Gastroesophageal sphincter (tissue), 4 donors: ENCODE measurements at regions not wholly inside any gene's neighbourhood (a gene's known extent, or its start where the extent isn't known, plus 50 kb on each side); places are given as distances from the start of the nearest gene placed in this dataset.

Experiments
- ATAC-seq: fragments of 150-250 bp; one replicate; pipeline ENCODE4 v1.9.1; 2016; ENCODE audit warnings: mild to moderate bottlenecking, moderate library complexity
- H3K27ac ChIP-seq, 4 donors: fragments of 200-600 bp; sonication (generic) in 3 of 4; 1 replicate in 3 of 4; 2 replicates in 1 of 4; pipeline ENCODE4 v1.5.1; 2016 to 2019
- H3K27me3 ChIP-seq: fragments of 200-600 bp; sonication (generic); one replicate; pipeline ENCODE4 v1.5.1; 2019
- H3K36me3 ChIP-seq, 2 donors: fragments of 200-600 bp; sonication (generic); one replicate each; pipeline ENCODE4 v1.5.1; 2019; ENCODE audit warnings: control low read depth in 1 of 2
- H3K4me1 ChIP-seq, 3 donors: fragments of 200-600 bp; sonication (generic); 1 replicate in 2 of 3; 2 replicates in 1 of 3; pipeline ENCODE4 v1.5.1; 2016 to 2019; ENCODE audit warnings: control low read depth in 2 of 3
- H3K4me3 ChIP-seq, 2 donors: fragments of 200-600 bp; sonication (generic); one replicate each; pipeline ENCODE4 v1.5.1; 2019; ENCODE audit warnings: mild to moderate bottlenecking in 1 of 2, moderate library complexity in 1 of 2
- H3K9me3 ChIP-seq, 3 donors: fragments of 200-600 bp; sonication (generic); one replicate each; pipeline ENCODE4 v1.5.1; 2017 to 2019; ENCODE audit warnings: control low read depth in 2 of 3
- EP300 ChIP-seq: sonication (generic); formaldehyde crosslinking; IDR thresholded peaks from one replicate; pipeline ENCODE4 v1.6.1; 2017; ENCODE audit warnings: antibody characterized with exemption, mild to moderate bottlenecking
- POLR2A ChIP-seq, 2 donors: fragments of 450-650 bp; IDR thresholded peaks; one replicate each; pipeline ENCODE4 v1.6.1; 2017; ENCODE audit warnings: antibody characterized with exemption in 2 of 2, mild to moderate bottlenecking in 2 of 2, moderate library complexity in 1 of 2
- POLR2AphosphoS5 ChIP-seq: sonication (generic); formaldehyde crosslinking; IDR thresholded peaks from one replicate; pipeline ENCODE4 v1.6.1; 2017; ENCODE audit warnings: antibody characterized with exemption
- WGBS, 2 donors: methylation state at CpG; one replicate each; pipeline ENCODE4 v1.1.5; 2018; ENCODE audit warnings: low coverage in 1 of 2; 5-methylcytosine and 5-hydroxymethylcytosine counted together
- TF ChIP-seq, protein P1 (sequence below), 4 experiments: fragments of 200-600 bp in 2 of 4; fragments of 450-650 bp in 2 of 4; sonication (generic) in 1 of 4; IDR thresholded peaks; one replicate each; pipeline ENCODE4 v1.5.1; 2017 to 2019; ENCODE audit warnings: antibody characterized with exemption in 4 of 4, mild to moderate bottlenecking in 2 of 4, moderate library complexity in 2 of 4

DNA sequence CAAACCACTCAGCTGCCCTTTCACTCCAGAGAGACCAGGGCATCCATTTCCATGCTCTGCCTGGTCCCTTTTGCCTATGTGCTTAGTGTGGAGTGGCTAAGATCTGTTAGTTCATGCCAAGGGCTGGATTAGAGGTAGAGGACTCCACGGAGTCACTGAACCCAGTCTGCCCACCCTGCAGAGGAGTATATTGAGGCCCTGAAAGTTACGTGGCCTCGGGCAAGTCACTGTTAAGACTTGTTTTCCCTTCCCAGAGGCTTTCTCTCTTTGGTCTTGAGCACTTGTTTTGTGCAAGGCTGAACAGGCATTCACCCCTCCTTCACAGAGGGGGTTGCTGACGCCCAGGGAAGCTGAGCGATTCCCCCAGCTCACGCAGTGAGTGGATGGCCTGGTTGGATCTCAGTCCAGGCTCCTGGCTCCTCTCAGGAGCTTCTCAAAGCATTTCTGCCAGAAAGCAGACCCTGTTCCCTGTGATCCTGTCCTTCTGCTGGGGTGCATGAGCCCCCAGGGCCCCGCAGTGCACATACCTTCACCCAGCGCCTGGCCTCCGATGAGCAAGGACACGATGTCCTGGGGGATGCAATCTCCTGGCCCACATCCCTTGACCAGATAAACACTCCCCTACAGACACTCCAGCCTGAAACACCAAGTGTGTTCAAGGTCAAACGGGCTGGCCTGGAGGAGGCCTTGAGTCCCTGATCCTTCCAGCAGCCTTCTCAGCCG lies 153.4 kb upstream of the GSE1 start:
- no peaks in the 10 kb centered on the region for H3K36me3 ChIP-seq
- 85% methylated on average over 4 of the region's 12 CpGs; no CpG with 5 or more reads in 1 of the 2 donors for WGBS, 2 donors
- H3K9me3 ChIP-seq, result no peaks in the 10 kb centered on the region
- peak; percentile 67 for ATAC-seq
- H3K4me1 ChIP-seq, result peaks cover 0 to 56% (median 32%) of the 10 kb centered on the region in 3 donors
- H3K27me3 ChIP-seq, result peaks cover 5% of the 10 kb centered on the region
- H3K27ac ChIP-seq, result peak overlapping the region in 3 of 4 donors; percentile 70 to 75 (median 71)
- TF ChIP-seq EP300 (no peak), POLR2AphosphoS5 (peak; percentile 72), POLR2A (IDR thresholded peaks at IDR 0.05) (no peak)
- TF ChIP-seq, protein P1, sequence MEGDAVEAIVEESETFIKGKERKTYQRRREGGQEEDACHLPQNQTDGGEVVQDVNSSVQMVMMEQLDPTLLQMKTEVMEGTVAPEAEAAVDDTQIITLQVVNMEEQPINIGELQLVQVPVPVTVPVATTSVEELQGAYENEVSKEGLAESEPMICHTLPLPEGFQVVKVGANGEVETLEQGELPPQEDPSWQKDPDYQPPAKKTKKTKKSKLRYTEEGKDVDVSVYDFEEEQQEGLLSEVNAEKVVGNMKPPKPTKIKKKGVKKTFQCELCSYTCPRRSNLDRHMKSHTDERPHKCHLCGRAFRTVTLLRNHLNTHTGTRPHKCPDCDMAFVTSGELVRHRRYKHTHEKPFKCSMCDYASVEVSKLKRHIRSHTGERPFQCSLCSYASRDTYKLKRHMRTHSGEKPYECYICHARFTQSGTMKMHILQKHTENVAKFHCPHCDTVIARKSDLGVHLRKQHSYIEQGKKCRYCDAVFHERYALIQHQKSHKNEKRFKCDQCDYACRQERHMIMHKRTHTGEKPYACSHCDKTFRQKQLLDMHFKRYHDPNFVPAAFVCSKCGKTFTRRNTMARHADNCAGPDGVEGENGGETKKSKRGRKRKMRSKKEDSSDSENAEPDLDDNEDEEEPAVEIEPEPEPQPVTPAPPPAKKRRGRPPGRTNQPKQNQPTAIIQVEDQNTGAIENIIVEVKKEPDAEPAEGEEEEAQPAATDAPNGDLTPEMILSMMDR (IDR thresholded peaks at IDR 0.05), result no peak
- H3K4me3 ChIP-seq, result no peak overlapping the region

GRCh38 chr16:85460252-85461021 lies 152.7 kb upstream of the GSE1 start:
- H3K27ac ChIP-seq, result peak overlapping the region in 3 of 4 donors; percentile 70 to 75 (median 71)
- peaks cover 0 to 60% (median 32%) of the 10 kb centered on the region in 3 donors for H3K4me1 ChIP-seq

DNA sequence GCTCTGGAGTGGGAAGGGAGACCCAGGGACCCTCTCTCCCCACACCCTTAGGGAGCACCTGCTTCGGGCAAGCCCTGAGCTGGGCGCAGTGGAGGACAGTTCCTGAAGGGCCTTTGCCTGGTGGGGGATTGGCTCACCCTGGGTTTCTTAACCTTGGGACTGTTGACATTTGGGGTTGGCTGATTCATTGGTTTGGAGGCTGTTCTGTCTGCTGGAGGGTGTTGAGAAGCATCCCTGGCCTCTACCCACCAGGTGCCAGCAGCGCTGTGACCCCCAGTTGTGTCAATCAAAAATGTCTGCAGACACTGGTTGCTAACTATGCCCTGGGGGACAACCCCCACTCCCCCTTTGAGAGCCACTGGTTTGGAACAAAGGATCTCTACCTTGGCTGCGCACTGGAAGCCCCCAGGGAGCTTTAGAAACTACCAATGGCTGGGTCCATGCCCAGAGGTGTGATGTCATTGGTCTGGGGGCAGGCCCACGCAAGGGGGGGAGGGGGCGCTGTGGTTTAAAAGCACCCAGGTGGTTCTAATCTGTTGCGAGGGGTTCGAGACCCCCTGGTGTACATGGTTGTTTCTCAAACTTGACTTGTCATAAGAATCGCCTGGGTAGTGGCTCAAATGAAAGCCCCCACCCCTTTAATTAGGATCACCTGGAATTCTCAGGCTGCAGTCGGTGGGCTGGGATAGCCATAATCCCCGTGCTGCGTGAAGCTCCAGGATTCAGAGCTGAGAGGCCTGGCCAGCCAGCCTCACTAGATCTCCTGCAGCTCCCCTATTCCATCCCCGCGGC lies 151.9 kb upstream of the GSE1 start:
- peaks cover 5% of the 10 kb centered on the region for H3K27me3 ChIP-seq
- no peaks in the 10 kb centered on the region for H3K36me3 ChIP-seq
- peak overlapping the region in 1 of 2 donors; percentile 52 for H3K4me3 ChIP-seq
- TF ChIP-seq EP300 (no peak), POLR2A (IDR thresholded peaks at IDR 0.05) (no peak), POLR2AphosphoS5 (no peak)
- TF ChIP-seq, protein P1 (IDR thresholded peaks at IDR 0.05), result no peak
- peaks cover 0 to 68% (median 38%) of the 10 kb centered on the region in 3 donors for H3K4me1 ChIP-seq
- peak; percentile 38 for ATAC-seq
- H3K27ac ChIP-seq, result peak overlapping the region in 3 of 4 donors; percentile 70 to 75 (median 71)
- WGBS, 2 donors, result 55 to 86% methylated on average over 2 to 4 of the region's 14 CpGs
- H3K9me3 ChIP-seq, result no peaks in the 10 kb centered on the region

More at GRCh38 chr16:85460252-85461021, 152.7 kb upstream of the GSE1 start:
- 41 to 80% methylated on average over 6 to 14 of the region's 24 CpGs for WGBS, 2 donors
- Histone ChIP-seq H3K9me3 (no peaks in the 10 kb centered on the region), H3K4me3 (no peak overlapping the region), H3K27me3 (peaks cover 5% of the 10 kb centered on the region), H3K36me3 (no peaks in the 10 kb centered on the region)
- ATAC-seq, result peak; percentile 2
- no peak for TF ChIP-seq POLR2A (IDR thresholded peaks at IDR 0.05)
- TF ChIP-seq, protein P1 (IDR thresholded peaks at IDR 0.05), result no peak
- no peak for TF ChIP-seq EP300
- no peak for TF ChIP-seq POLR2AphosphoS5

DNA sequence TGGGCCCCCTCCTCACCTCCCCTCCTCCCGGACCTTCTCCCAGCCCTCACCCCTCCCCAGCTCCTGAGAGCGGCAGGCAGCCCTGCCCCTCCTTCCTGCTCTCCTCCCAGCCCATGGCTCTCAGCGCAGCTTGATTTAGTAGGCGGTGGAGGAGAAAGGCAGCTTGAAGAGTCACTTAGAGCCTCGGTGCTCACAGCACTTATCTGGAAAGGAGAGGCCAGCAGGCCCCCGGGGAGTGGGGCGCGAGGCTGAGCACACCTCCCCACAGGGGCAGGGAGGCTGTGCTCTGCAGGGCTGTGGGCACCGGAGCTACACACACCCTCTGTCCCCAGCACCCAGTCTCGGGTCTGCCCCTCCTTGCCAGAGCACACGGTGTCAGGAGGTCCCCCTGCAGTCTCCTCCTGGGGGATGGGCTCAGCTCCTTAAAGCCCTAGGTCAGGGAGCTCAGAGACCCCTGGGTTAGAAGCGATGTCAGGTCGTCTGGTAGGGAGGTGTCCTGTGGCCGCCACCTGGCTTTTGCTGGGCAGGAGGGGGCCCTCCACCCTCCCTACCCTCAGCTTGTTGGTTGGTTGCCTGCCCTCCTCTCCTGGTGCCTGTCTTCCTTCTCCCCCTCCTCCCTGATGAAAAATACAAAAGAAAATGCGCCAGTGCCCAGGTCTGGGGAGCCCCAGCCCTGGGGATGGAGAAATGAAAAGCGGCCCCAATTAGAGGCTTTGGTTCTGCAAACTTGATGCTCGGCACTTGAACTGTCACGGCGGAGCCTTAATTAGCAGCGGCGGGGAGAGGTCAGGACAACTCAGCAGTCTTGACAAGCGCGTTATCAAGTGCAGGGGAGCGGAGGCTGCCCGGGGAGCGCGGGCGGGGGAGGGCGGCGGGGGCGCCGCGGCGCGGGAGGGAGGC lies 151.1 kb upstream of the GSE1 start:
- Histone ChIP-seq H3K9me3 (no peaks in the 10 kb centered on the region), H3K4me3 (peak overlapping the region; percentile 17 to 52), H3K27me3 (peaks cover 5% of the 10 kb centered on the region), H3K27ac (peak overlapping the region in 3 of 4 donors; percentile 1 to 75 (median 70)), H3K36me3 (no peaks in the 10 kb centered on the region), H3K4me1 (peaks cover 0 to 69% (median 39%) of the 10 kb centered on the region in 3 donors)
- ATAC-seq, result peak; percentile 6
- 0% methylated on average over 1 of the region's 35 CpGs; no CpG with 5 or more reads in 1 of the 2 donors for WGBS, 2 donors
- TF ChIP-seq POLR2AphosphoS5 (no peak), EP300 (no peak), POLR2A (IDR thresholded peaks at IDR 0.05) (no peak)
- TF ChIP-seq, protein P1 (IDR thresholded peaks at IDR 0.05), result no peak
